ENCODE measurements at regions not wholly inside any gene's neighbourhood (a gene's known extent, or its start where the extent isn't known, plus 50 kb on each side); places are given as distances from the start of the nearest gene placed in this dataset.
A peak's percentile ranks its signal among the peaks of the same experiment; 100 is the strongest.
"Not testable (repeated sequence)": the region's sequence is repeated elsewhere in the genome, so short reads cannot be mapped to it uniquely, and the experiment has no call there.

DNA sequence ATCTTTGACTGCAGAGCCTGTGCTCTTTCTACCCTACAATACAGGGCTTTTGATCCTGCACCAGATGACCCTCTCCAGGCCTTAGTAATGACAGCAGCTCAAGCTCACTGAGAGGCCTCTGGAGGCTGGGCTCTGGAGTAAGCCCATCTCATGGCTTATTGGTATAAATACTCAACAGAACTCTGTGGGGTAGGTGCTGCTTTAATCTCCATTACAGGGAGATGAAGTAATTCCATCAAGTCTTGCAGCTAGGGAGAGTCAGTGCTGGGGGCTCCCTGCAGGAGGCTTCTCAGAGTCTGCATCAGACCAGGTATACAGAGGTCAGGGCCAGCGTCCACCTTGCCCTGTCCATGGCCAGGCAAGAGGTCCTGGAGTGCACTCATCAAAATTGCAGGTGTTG lies 89.2 kb upstream of the SLC6A11 start:
- DNase-seq (ENCODE audit: low read depth) = no peak
- TF ChIP-seq, protein P1, sequence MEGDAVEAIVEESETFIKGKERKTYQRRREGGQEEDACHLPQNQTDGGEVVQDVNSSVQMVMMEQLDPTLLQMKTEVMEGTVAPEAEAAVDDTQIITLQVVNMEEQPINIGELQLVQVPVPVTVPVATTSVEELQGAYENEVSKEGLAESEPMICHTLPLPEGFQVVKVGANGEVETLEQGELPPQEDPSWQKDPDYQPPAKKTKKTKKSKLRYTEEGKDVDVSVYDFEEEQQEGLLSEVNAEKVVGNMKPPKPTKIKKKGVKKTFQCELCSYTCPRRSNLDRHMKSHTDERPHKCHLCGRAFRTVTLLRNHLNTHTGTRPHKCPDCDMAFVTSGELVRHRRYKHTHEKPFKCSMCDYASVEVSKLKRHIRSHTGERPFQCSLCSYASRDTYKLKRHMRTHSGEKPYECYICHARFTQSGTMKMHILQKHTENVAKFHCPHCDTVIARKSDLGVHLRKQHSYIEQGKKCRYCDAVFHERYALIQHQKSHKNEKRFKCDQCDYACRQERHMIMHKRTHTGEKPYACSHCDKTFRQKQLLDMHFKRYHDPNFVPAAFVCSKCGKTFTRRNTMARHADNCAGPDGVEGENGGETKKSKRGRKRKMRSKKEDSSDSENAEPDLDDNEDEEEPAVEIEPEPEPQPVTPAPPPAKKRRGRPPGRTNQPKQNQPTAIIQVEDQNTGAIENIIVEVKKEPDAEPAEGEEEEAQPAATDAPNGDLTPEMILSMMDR (IDR thresholded peaks at IDR 0.05; ENCODE audit: control insufficient read depth, insufficient read depth, low read depth, low read length, missing control alignments) = no peak
- H3K4me3 ChIP-seq (ENCODE audit: control insufficient read depth, low read depth, low read length) = no peak overlapping the region

GRCh38 chr3:10729439-10729838 lies 86.6 kb upstream of the SLC6A11 start:
- TF ChIP-seq, protein P1 (IDR thresholded peaks at IDR 0.05; ENCODE audit: control insufficient read depth, insufficient read depth, low read depth, low read length, missing control alignments) = no peak
- no peak for DNase-seq (ENCODE audit: low read depth)
- no peak overlapping the region for H3K4me3 ChIP-seq (ENCODE audit: control insufficient read depth, low read depth, low read length)

GRCh38 chr3:10732292-10732691 lies 83.7 kb upstream of the SLC6A11 start:
- DNase-seq (ENCODE audit: low read depth) = no peak
- TF ChIP-seq, protein P1 (IDR thresholded peaks at IDR 0.05; ENCODE audit: control insufficient read depth, insufficient read depth, low read depth, low read length, missing control alignments) = no peak
- no peak overlapping the region for H3K4me3 ChIP-seq (ENCODE audit: control insufficient read depth, low read depth, low read length)

GRCh38 chr3:10733297-10733696 lies 82.7 kb upstream of the SLC6A11 start:
- no peak overlapping the region for H3K4me3 ChIP-seq (ENCODE audit: control insufficient read depth, low read depth, low read length)
- TF ChIP-seq, protein P1 (IDR thresholded peaks at IDR 0.05; ENCODE audit: control insufficient read depth, insufficient read depth, low read depth, low read length, missing control alignments) = no peak
- no peak for DNase-seq (ENCODE audit: low read depth)

GRCh38 chr3:10736444-10736843 lies 79.6 kb upstream of the SLC6A11 start:
- H3K4me3 ChIP-seq (ENCODE audit: control insufficient read depth, low read depth, low read length); DNase-seq (ENCODE audit: low read depth): not testable (repeated sequence)

DNA sequence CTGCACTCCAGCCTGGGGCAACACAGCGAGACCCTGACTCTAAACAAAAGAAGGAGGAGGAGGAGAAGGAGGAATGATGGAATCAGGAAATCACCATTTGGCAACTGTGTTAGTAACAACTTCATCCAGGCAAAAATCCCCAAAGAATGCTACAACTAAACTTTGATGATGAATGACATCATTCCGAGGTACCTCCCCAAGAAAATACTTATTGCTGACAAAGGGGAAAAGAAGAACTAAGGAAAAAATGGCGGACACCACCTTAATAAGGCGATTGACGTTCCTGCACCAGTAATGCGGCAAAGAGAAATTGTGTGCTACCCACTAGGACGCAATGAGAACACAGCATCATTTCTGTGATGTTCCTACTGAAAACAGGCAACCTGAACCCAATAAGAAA lies 78.2 kb upstream of the SLC6A11 start:
- no peak overlapping the region for H3K4me3 ChIP-seq (ENCODE audit: control insufficient read depth, low read depth, low read length)
- TF ChIP-seq, protein P1 (IDR thresholded peaks at IDR 0.05; ENCODE audit: control insufficient read depth, insufficient read depth, low read depth, low read length, missing control alignments) = no peak
- no peak for DNase-seq (ENCODE audit: low read depth)

- peak; percentile 11 for DNase-seq (ENCODE audit: low read depth)
- H3K4me3 ChIP-seq (ENCODE audit: control insufficient read depth, low read depth, low read length) = peak overlapping the region; percentile 26
- TF ChIP-seq, protein P1 (IDR thresholded peaks at IDR 0.05; ENCODE audit: control insufficient read depth, insufficient read depth, low read depth, low read length, missing control alignments) = peak; percentile 89
These were observed 77.2 kb upstream of the SLC6A11 start for GRCh38 chr3:10738688-10739372.
